A673 (cell line): ENCODE measurements at regions not wholly inside any gene's neighbourhood (a gene's known extent, or its start where the extent isn't known, plus 50 kb on each side); places are given as distances from the start of the nearest gene placed in this dataset.

ENCODE experiments used
- BruUV-seq: library from RNA; stranded (reverse); fragments of 400-500 nt; replicated peaks from 2 replicates; lab custom pipeline; 2021; lab: Mats Ljungman, UMichigan
- CTCF ChIA-PET: fragments of 300-600 bp; sonication (Branson Sonifier 250); formaldehyde crosslinking; loops from one replicate; lab custom pipeline; 2022; ENCODE audit warnings: antibody characterized with exemption; lab: Charles Lee
- POLR2A ChIA-PET: fragments of 300-600 bp; sonication (Branson Sonifier 250); formaldehyde crosslinking; loops from one replicate; lab custom pipeline; 2022; ENCODE audit warnings: antibody characterized with exemption; ENCODE audit not compliant: low non-redundant PET; lab: Charles Lee
- DNase-seq: peaks from one replicate; pipeline ENCODE4 v3.0.0-alpha.2; 2015; ENCODE audit warnings: low spot score
- H3K27ac ChIP-seq: fragments of 200-600 bp; sonication (generic); 2 replicates; pipeline ENCODE4 v1.5.1; 2016; ENCODE audit warnings: mixed run types, low read depth, mild to moderate bottlenecking, mixed read lengths, antibody characterized with exemption, low read length; ENCODE audit not compliant: poor library complexity, severe bottlenecking
- H3K27me3 ChIP-seq: fragments of 200-600 bp; sonication (generic); replicated peaks from 2 replicates; pipeline ENCODE4 v1.6.1; 2017; ENCODE audit warnings: mixed run types, low read depth, mild to moderate bottlenecking, mixed read lengths, antibody characterized with exemption, low read length; ENCODE audit not compliant: insufficient read depth, poor library complexity
- H3K36me3 ChIP-seq: fragments of 200-600 bp; sonication (generic); 2 replicates; pipeline ENCODE4 v1.6.1; 2016; ENCODE audit warnings: mixed run types, mild to moderate bottlenecking, mixed read lengths, antibody characterized with exemption, low read length; ENCODE audit not compliant: insufficient read depth, poor library complexity, severe bottlenecking
- H3K4me1 ChIP-seq: fragments of 200-600 bp; sonication (generic); 2 replicates; pipeline ENCODE4 v1.6.1; 2017; ENCODE audit warnings: mixed run types, mild to moderate bottlenecking, mixed read lengths, antibody characterized with exemption, low read length; ENCODE audit not compliant: insufficient read depth, poor library complexity, severe bottlenecking
- H3K4me3 ChIP-seq: fragments of 200-600 bp; sonication (generic); 2 replicates; pipeline ENCODE4 v1.5.1; 2016; ENCODE audit warnings: low read depth, mixed run types, mild to moderate bottlenecking, mixed read lengths, low read length; ENCODE audit not compliant: poor library complexity, severe bottlenecking
- H3K9me3 ChIP-seq: fragments of 200-600 bp; sonication (generic); 2 replicates; pipeline ENCODE4 v1.6.1; 2016; ENCODE audit warnings: mixed run types, low read depth, mild to moderate bottlenecking, mixed read lengths, antibody characterized with exemption, low read length; ENCODE audit not compliant: poor library complexity, severe bottlenecking
- CTCF ChIP-seq: fragments of 300-800, 200-600 bp; sonication (generic); conservative IDR thresholded peaks from 2 replicates; pipeline ENCODE4 v1.5.1; 2017; ENCODE audit warnings: low read depth, mild to moderate bottlenecking, antibody characterized with exemption, low read length, moderate library complexity, mixed read lengths
- EZH2 ChIP-seq: fragments of 200-600 bp; sonication (generic); IDR thresholded peaks from 2 replicates; pipeline ENCODE4 v1.6.1; 2017; ENCODE audit warnings: borderline replicate concordance, low read depth, mild to moderate bottlenecking, mixed read lengths, antibody characterized with exemption, low read length; ENCODE audit not compliant: poor library complexity, severe bottlenecking
- intact Hi-C: fragments of 100-400 bp; cut with micrococcal nuclease; formaldehyde crosslinking; loops from one replicate; pipeline ENCODE4 v1.10.0; 2022; ENCODE audit not compliant: unreplicated experiment

DNA sequence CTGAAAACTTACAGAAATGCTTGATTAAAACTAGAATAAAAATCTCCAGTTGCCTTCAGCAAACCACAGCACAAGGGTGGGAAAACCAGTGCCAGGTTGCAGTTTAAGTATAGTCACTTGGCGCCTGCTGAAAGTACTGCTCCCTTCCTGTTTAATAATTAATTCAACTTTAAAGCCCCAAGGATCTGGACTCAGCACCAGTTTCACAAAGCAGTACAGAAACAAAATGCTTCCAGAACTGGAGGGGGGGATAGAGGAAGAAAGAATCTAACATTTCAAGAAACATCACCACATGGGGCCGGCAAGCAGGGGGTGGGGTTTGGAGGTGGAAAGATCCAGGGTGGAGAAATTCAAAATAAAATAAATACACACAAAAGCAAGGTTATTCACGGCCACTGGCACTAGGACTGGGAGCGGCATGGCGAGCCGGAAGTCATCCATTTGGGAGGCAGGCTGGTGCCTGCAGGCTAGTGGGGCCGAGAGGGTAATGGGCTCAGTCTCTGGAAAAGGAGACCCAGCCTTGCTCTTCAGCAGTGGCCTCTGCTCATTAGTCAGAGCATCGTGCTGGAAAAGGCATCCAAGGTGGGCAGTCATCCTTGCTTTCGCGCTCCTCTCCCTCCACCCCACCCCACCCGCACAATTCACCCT, 85.8 kb downstream of the POU3F3 start:
- no peaks in the 10 kb centered on the region for H3K36me3 ChIP-seq
- TF ChIP-seq EZH2, result no peak
- no peak for TF ChIP-seq CTCF
- no TSS peak for BruUV-seq
- peaks cover 19% of the 10 kb centered on the region for H3K4me1 ChIP-seq
- H3K9me3 ChIP-seq, result no peaks in the 10 kb centered on the region
- CTCF ChIA-PET, result no interaction called here
- no peaks in the 10 kb centered on the region for H3K27me3 ChIP-seq
- DNase-seq, result peak; percentile 61
- H3K4me3 ChIP-seq, result no peak overlapping the region
- no peak overlapping the region for H3K27ac ChIP-seq
- POLR2A ChIA-PET, result no interaction called here
- intact Hi-C loops, result loop anchor here (10.0 kb wide), 1 partner anchor 295 kb away; no protein-coding TSS in a partner anchor

DNA sequence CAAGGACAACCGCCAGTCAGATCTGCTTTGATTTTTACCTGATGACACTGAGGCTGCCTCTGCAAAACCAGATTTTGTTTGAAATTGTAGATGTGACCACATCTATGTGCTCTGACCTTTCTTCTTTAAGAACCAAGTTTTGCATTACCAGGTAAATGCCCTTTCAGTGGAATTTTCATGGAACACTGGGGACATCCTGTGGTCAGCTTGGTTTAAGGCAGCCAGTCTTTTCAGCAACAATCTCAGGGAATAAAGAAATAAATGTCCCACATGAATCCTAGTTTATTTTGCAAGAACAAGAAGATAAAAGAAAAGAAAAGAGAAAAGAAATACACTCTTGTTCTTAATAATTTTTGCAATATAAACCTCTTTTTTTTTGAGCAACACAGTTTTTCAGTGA, 90.6 kb downstream of the POU3F3 start:
- no TSS peak for BruUV-seq
- H3K4me1 ChIP-seq, result peaks cover 5% of the 10 kb centered on the region
- ChIA-PET POLR2A (no interaction called here), CTCF (no interaction called here)
- no peak overlapping the region for H3K27ac ChIP-seq
- no peaks in the 10 kb centered on the region for H3K36me3 ChIP-seq
- H3K4me3 ChIP-seq, result no peak overlapping the region
- H3K27me3 ChIP-seq, result no peaks in the 10 kb centered on the region
- DNase-seq, result peak; percentile 32
- intact Hi-C loops, result no loop called here
- no peaks in the 10 kb centered on the region for H3K9me3 ChIP-seq
- peak; percentile 56 for TF ChIP-seq CTCF
- TF ChIP-seq EZH2, result no peak

DNA sequence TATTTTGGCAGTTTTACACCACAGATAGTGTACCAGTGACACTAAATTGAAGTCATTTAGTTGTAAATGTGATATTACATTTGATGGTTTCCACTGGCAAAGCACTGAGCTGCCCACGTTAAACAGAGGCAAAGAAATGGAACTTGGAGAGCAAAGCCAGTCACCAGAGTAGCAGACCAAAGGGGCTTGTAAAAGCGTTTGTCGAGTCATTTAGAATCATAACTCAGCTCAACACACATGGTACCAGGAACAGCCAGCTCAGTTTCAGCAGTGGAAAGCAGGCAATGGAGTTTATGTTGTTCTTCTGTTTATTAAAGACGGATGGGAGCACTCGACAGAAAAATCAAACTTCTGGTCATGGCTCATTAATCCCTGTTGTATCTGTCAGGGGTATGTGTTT, 91.2 kb downstream of the POU3F3 start:
- ChIA-PET CTCF (no interaction called here), POLR2A (no interaction called here)
- Histone ChIP-seq H3K27ac (no peak overlapping the region), H3K27me3 (no peaks in the 10 kb centered on the region), H3K4me1 (no peaks in the 10 kb centered on the region), H3K9me3 (no peaks in the 10 kb centered on the region), H3K36me3 (no peaks in the 10 kb centered on the region), H3K4me3 (no peak overlapping the region)
- no peak for DNase-seq
- TF ChIP-seq CTCF (no peak), EZH2 (no peak)
- no TSS peak for BruUV-seq
- intact Hi-C loops, result no loop called here
